ENCODE measurements at regions not wholly inside any gene's neighbourhood (a gene's known extent, or its start where the extent isn't known, plus 50 kb on each side); places are given as distances from the start of the nearest gene placed in this dataset.

- no peak for DNase-seq (ENCODE audit: low read depth)
Measured at GRCh38 chr4:186934244-186934643, 210.6 kb upstream of the FAT1 start.

GRCh38 chr4:186934841-186935443 lies 211.3 kb upstream of the FAT1 start:
- no peak for DNase-seq (ENCODE audit: low read depth)

- no peak for DNase-seq (ENCODE audit: low read depth)
Measured at GRCh38 chr4:186935901-186936300, 212.2 kb upstream of the FAT1 start.

- DNase-seq (ENCODE audit: low read depth), result peak; percentile 94
Measured at GRCh38 chr4:186936496-186937375, 213.1 kb upstream of the FAT1 start.

- DNase-seq (ENCODE audit: low read depth), result no peak
Measured at GRCh38 chr4:186939226-186939625, 215.6 kb upstream of the FAT1 start.

- DNase-seq (ENCODE audit: low read depth), result no peak
Measured at GRCh38 chr4:186939766-186940165, 216.1 kb upstream of the FAT1 start.

- DNase-seq (ENCODE audit: low read depth), result no peak
Measured at GRCh38 chr4:186940476-186940875, 216.8 kb upstream of the FAT1 start.

- peak; percentile 23 for DNase-seq (ENCODE audit: low read depth)
Measured at GRCh38 chr4:186942758-186943377, 219.2 kb upstream of the FAT1 start.

- no peak for DNase-seq (ENCODE audit: low read depth)
Measured at GRCh38 chr4:186943411-186943810, 219.8 kb upstream of the FAT1 start.

- no peak for DNase-seq (ENCODE audit: low read depth)
Measured at GRCh38 chr4:186946136-186946535, 222.5 kb upstream of the FAT1 start.

GRCh38 chr4:186946682-186947294 lies 223.1 kb upstream of the FAT1 start:
- DNase-seq (ENCODE audit: low read depth), result peak; percentile 24

GRCh38 chr4:186948361-186949242 lies 224.9 kb upstream of the FAT1 start:
- DNase-seq (ENCODE audit: low read depth), result peak; percentile 57

GRCh38 chr4:186949847-186950246 lies 226.2 kb upstream of the FAT1 start:
- DNase-seq (ENCODE audit: low read depth), result no peak

GRCh38 chr4:186952709-186953108 lies 229.1 kb upstream of the FAT1 start:
- no peak for DNase-seq (ENCODE audit: low read depth)

GRCh38 chr4:186953599-186954260 lies 230.1 kb upstream of the FAT1 start:
- DNase-seq (ENCODE audit: low read depth), result no peak

- DNase-seq (ENCODE audit: low read depth), result no peak
Measured at GRCh38 chr4:186954509-186954908, 230.9 kb upstream of the FAT1 start.

GRCh38 chr4:186954956-186955355 lies 231.3 kb upstream of the FAT1 start:
- no peak for DNase-seq (ENCODE audit: low read depth)

GRCh38 chr4:186957952-186958555 lies 234.4 kb upstream of the FAT1 start:
- DNase-seq (ENCODE audit: low read depth), result peak; percentile 31

- DNase-seq (ENCODE audit: low read depth), result no peak
Measured at GRCh38 chr4:186958726-186959350, 235.2 kb upstream of the FAT1 start.

All from amniotic epithelial cell (primary cell).